ENCODE measurements at regions not wholly inside any gene's neighbourhood (a gene's known extent, or its start where the extent isn't known, plus 50 kb on each side); places are given as distances from the start of the nearest gene placed in this dataset.

DNA sequence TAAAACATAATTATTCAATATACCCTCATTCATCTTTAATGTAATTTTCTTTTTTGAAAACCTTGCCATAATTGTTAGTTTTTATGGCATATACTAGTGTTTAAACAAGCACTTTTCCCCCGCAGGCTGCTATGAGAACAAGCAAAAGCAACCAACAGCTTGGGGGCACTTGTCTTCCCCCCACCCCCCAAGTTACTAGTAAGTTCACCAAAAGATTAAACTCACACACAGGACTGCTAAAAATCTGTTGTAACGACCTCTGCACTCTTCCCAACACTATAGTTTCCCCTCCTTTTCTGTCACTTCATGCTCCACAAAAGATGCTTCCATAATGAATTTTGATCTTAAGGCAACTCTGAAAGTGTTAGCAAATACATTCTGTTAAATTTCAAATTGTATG is 474.9 kb upstream of the SOX5 start:
- TF ChIP-seq EZH2 (IDR thresholded peaks at IDR 0.05; ENCODE audit: borderline replicate concordance, insufficient read depth, low read depth, low read length, poor library complexity, severe bottlenecking): no peak
- no peak for TF ChIP-seq CTCF (IDR thresholded peaks at IDR 0.05)
- ATAC-seq (ENCODE audit: low read depth) (no peak), DNase-seq (no peak)
- H3K4me1 Mint-ChIP-seq: peaks cover 6% of the 10 kb centered on the region
- H3K9me3 Mint-ChIP-seq (ENCODE audit: insufficient read depth): peaks cover 3% of the 10 kb centered on the region
- 86% methylated on average over 1 of the region's 2 CpGs for WGBS (ENCODE audit: insufficient coverage)
- Histone ChIP-seq H3K4me3 (ENCODE audit: control extremely low read depth in 1 of 5, extremely low read depth in 1 of 5, insufficient read depth in 1 of 5, low read depth in 2 of 5, low read length in 4 of 5) (no peak overlapping the region), H3K4me2 (replicated peaks; ENCODE audit: low read depth, low read length, poor library complexity, severe bottlenecking) (no peak overlapping the region), H2AFZ (ENCODE audit: insufficient read depth, low read depth, low read length, poor library complexity, severe bottlenecking) (no peak overlapping the region), H3K27me3 (replicated peaks in 1 of 4; ENCODE audit: control extremely low read depth in 1 of 4, control insufficient read depth in 3 of 4, insufficient read depth in 4 of 4, low read length in 3 of 4) (no peaks in the 10 kb centered on the region), H3K9ac (ENCODE audit: low read length) (no peak overlapping the region), H3K9me3 (ENCODE audit: control extremely low read depth in 1 of 3, control insufficient read depth in 2 of 3, insufficient read depth in 1 of 3, low read length in 2 of 3) (peaks cover 0 to 1% (median 0%) of the 10 kb centered on the region in 3 donors), H3K27ac (ENCODE audit: low read length in 2 of 2) (no peak overlapping the region), H4K20me1 (ENCODE audit: control insufficient read depth, insufficient read depth, low read length, poor library complexity, severe bottlenecking) (no peaks in the 10 kb centered on the region), H3K79me2 (ENCODE audit: control insufficient read depth, insufficient read depth, low read length) (no peaks in the 10 kb centered on the region), H3K4me1 (ENCODE audit: control insufficient read depth in 2 of 2, insufficient read depth in 2 of 2, low read length in 2 of 2) (peaks cover 0 to 3% of the 10 kb centered on the region in 2 donors), H3K36me3 (replicated peaks in 1 of 2; ENCODE audit: control extremely low read depth in 1 of 2, control insufficient read depth in 1 of 2, extremely low read depth in 1 of 2, insufficient read depth in 2 of 2, low read length in 1 of 2) (no peaks in the 10 kb centered on the region)
- intact Hi-C loops (cut with micrococcal nuclease): no loop called here
- H3K27ac Mint-ChIP-seq: no peak overlapping the region
- ChIA-PET POLR2A (no interaction called here), CTCF (no interaction called here)
- H3K4me3 Mint-ChIP-seq: no peak overlapping the region
- no peaks in the 10 kb centered on the region for H3K27me3 Mint-ChIP-seq

DNA sequence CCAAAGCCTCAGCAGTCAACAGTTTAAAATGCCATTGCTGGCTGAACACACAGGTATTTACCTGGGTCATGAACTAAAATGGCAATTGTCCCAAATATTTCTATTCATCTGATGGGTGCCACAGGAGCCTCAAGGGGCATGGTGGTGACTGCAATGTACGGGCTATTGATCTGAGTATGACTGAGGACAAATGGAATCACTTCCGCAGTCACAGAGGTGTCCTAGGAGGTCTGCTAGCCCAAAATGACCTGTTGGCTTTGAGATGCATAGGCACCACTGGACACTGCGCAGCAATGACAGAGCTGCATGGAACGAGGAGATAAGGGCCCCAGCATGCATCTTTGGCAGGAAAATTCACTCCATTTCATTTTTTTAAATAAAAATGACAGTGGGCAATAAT is 474.1 kb upstream of the SOX5 start:
- Histone ChIP-seq H3K4me1 (ENCODE audit: control insufficient read depth in 2 of 2, insufficient read depth in 2 of 2, low read length in 2 of 2) (peaks cover 0 to 3% of the 10 kb centered on the region in 2 donors), H3K4me3 (ENCODE audit: control extremely low read depth in 1 of 5, extremely low read depth in 1 of 5, insufficient read depth in 1 of 5, low read depth in 2 of 5, low read length in 4 of 5) (no peak overlapping the region), H3K27ac (ENCODE audit: low read length in 2 of 2) (no peak overlapping the region), H3K36me3 (replicated peaks in 1 of 2; ENCODE audit: control extremely low read depth in 1 of 2, control insufficient read depth in 1 of 2, extremely low read depth in 1 of 2, insufficient read depth in 2 of 2, low read length in 1 of 2) (no peaks in the 10 kb centered on the region), H3K27me3 (replicated peaks in 1 of 4; ENCODE audit: control extremely low read depth in 1 of 4, control insufficient read depth in 3 of 4, insufficient read depth in 4 of 4, low read length in 3 of 4) (no peaks in the 10 kb centered on the region), H3K4me2 (replicated peaks; ENCODE audit: low read depth, low read length, poor library complexity, severe bottlenecking) (no peak overlapping the region), H3K9ac (ENCODE audit: low read length) (no peak overlapping the region), H2AFZ (ENCODE audit: insufficient read depth, low read depth, low read length, poor library complexity, severe bottlenecking) (no peak overlapping the region), H3K9me3 (ENCODE audit: control extremely low read depth in 1 of 3, control insufficient read depth in 2 of 3, insufficient read depth in 1 of 3, low read length in 2 of 3) (peaks cover 0 to 1% (median 0%) of the 10 kb centered on the region in 3 donors), H3K79me2 (ENCODE audit: control insufficient read depth, insufficient read depth, low read length) (no peaks in the 10 kb centered on the region), H4K20me1 (ENCODE audit: control insufficient read depth, insufficient read depth, low read length, poor library complexity, severe bottlenecking) (no peaks in the 10 kb centered on the region)
- no peaks in the 10 kb centered on the region for H3K27me3 Mint-ChIP-seq
- peaks cover 3% of the 10 kb centered on the region for H3K9me3 Mint-ChIP-seq (ENCODE audit: insufficient read depth)
- CTCF ChIA-PET: no interaction called here
- 100% methylated on average over 4 of the region's 4 CpGs for WGBS (ENCODE audit: insufficient coverage)
- peaks cover 6% of the 10 kb centered on the region for H3K4me1 Mint-ChIP-seq
- DNase-seq (no peak), ATAC-seq (ENCODE audit: low read depth) (no peak)
- intact Hi-C loops (cut with micrococcal nuclease): no loop called here
- POLR2A ChIA-PET: no interaction called here
- H3K4me3 Mint-ChIP-seq: no peak overlapping the region
- TF ChIP-seq CTCF (IDR thresholded peaks at IDR 0.05): no peak
- no peak for TF ChIP-seq EZH2 (IDR thresholded peaks at IDR 0.05; ENCODE audit: borderline replicate concordance, insufficient read depth, low read depth, low read length, poor library complexity, severe bottlenecking)
- no peak overlapping the region for H3K27ac Mint-ChIP-seq
